ENCODE measurements at regions not wholly inside any gene's neighbourhood (a gene's known extent, or its start where the extent isn't known, plus 50 kb on each side); places are given as distances from the start of the nearest gene placed in this dataset.

DNA sequence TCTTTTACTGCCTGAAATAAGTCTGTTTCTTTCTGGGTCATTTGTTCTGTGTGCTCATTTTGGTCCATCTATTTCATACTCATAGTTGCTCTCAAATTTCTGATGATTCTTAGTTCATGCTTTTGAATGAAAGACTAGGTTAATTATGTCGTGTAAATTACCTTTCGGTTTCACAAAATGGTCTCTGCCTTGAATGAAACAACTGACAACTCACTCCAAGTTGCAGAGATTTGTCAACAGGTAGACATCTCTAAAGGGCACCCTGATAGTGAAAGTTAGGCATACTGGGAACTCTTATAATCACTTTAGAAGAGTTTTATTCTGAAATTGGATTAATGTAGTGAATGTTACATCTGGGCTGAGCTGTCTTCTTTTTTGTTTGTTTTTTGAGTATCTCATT is 726.9 kb downstream of the PDHA2 start:
- no peak overlapping the region for H2BK5ac ChIP-seq (ENCODE audit: low read depth, low read length, poor library complexity, severe bottlenecking)
- no peak overlapping the region for H2BK15ac ChIP-seq (ENCODE audit: low read depth, low read length)
- no peak overlapping the region for H2AFZ ChIP-seq (replicated peaks; ENCODE audit: low read length, poor library complexity)
- intact Hi-C loops (cut with micrococcal nuclease), result no loop called here
- H3K4me2 ChIP-seq (ENCODE audit: low read depth, low read length), result no peak overlapping the region
- H4K20me1 ChIP-seq (ENCODE audit: insufficient read depth, low read length), result no peaks in the 10 kb centered on the region
- no peak for DNase-seq
- H2BK120ac ChIP-seq (ENCODE audit: low read depth, low read length), result no peak overlapping the region
- H3K9ac ChIP-seq (ENCODE audit: low read depth, low read length), result no peak overlapping the region
- ChIA-PET POLR2A (ENCODE audit: unreplicated experiment) (no interaction called here), CTCF (no interaction called here)
- no peaks in the 10 kb centered on the region for H3K9me1 ChIP-seq (ENCODE audit: insufficient read depth, low read length)
- H3K9me3 ChIP-seq (ENCODE audit: control insufficient read depth, insufficient read depth, low read length), result peaks cover 5% of the 10 kb centered on the region; the same call in 1 of the 2 replicates
- H3K56ac ChIP-seq (ENCODE audit: extremely low read depth, insufficient read depth, low read length), result no peak overlapping the region
- no peaks in the 10 kb centered on the region for H3K27me3 ChIP-seq (ENCODE audit: control insufficient read depth, insufficient read depth, low read length)
- H2AK9ac ChIP-seq (replicated peaks; ENCODE audit: low read depth, low read length, poor library complexity), result no peak overlapping the region
- H3K14ac ChIP-seq (replicated peaks; ENCODE audit: low read depth, low read length), result no peak overlapping the region
- no TSS peak for BruUV-seq (replicated peaks)
- no peak overlapping the region for H2BK20ac ChIP-seq (ENCODE audit: low read depth, low read length)
- dilution Hi-C loops (cut with HindIII; ENCODE audit: low sequenced_read_pairs, unreplicated experiment), result no loop called here
- H2AK5ac ChIP-seq (ENCODE audit: low read depth, low read length), result no peak overlapping the region
- TF ChIP-seq RFX5 (IDR thresholded peaks at IDR 0.05; ENCODE audit: low read depth, low read length), result no peak
- TF ChIP-seq MAFK (IDR thresholded peaks at IDR 0.05; ENCODE audit: low read depth, low read length), result no peak
- TF ChIP-seq, protein P1, sequence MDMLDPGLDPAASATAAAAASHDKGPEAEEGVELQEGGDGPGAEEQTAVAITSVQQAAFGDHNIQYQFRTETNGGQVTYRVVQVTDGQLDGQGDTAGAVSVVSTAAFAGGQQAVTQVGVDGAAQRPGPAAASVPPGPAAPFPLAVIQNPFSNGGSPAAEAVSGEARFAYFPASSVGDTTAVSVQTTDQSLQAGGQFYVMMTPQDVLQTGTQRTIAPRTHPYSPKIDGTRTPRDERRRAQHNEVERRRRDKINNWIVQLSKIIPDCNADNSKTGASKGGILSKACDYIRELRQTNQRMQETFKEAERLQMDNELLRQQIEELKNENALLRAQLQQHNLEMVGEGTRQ (IDR thresholded peaks at IDR 0.05; ENCODE audit: low read depth, low read length), result no peak
- no peak for TF ChIP-seq RCOR1 (IDR thresholded peaks at IDR 0.05; ENCODE audit: insufficient replicate concordance, low read length)
- TF ChIP-seq, protein P2, sequence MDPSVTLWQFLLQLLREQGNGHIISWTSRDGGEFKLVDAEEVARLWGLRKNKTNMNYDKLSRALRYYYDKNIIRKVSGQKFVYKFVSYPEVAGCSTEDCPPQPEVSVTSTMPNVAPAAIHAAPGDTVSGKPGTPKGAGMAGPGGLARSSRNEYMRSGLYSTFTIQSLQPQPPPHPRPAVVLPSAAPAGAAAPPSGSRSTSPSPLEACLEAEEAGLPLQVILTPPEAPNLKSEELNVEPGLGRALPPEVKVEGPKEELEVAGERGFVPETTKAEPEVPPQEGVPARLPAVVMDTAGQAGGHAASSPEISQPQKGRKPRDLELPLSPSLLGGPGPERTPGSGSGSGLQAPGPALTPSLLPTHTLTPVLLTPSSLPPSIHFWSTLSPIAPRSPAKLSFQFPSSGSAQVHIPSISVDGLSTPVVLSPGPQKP (IDR thresholded peaks at IDR 0.05; ENCODE audit: borderline replicate concordance, low read depth, low read length), result no peak
- TF ChIP-seq CHD1 (IDR thresholded peaks at IDR 0.05; ENCODE audit: low read depth, low read length), result no peak
- no peak for TF ChIP-seq RAD21 (IDR thresholded peaks at IDR 0.05; ENCODE audit: low read length)
- TF ChIP-seq FOS (IDR thresholded peaks at IDR 0.05; ENCODE audit: low read depth, low read length), result no peak
- no peak for TF ChIP-seq CEBPB (IDR thresholded peaks at IDR 0.05; ENCODE audit: low read depth, low read length)
- TF ChIP-seq MAZ (IDR thresholded peaks at IDR 0.05; ENCODE audit: borderline replicate concordance, low read depth, low read length), result no peak
- no peak for TF ChIP-seq NFE2L2 (IDR thresholded peaks at IDR 0.05; ENCODE audit: low read depth, low read length)
- no peak for TF ChIP-seq SMC3 (IDR thresholded peaks at IDR 0.05; ENCODE audit: low read depth, low read length)
- TF ChIP-seq MXI1 (IDR thresholded peaks at IDR 0.05; ENCODE audit: borderline replicate concordance, low read depth, low read length), result no peak
- TF ChIP-seq, protein P3, sequence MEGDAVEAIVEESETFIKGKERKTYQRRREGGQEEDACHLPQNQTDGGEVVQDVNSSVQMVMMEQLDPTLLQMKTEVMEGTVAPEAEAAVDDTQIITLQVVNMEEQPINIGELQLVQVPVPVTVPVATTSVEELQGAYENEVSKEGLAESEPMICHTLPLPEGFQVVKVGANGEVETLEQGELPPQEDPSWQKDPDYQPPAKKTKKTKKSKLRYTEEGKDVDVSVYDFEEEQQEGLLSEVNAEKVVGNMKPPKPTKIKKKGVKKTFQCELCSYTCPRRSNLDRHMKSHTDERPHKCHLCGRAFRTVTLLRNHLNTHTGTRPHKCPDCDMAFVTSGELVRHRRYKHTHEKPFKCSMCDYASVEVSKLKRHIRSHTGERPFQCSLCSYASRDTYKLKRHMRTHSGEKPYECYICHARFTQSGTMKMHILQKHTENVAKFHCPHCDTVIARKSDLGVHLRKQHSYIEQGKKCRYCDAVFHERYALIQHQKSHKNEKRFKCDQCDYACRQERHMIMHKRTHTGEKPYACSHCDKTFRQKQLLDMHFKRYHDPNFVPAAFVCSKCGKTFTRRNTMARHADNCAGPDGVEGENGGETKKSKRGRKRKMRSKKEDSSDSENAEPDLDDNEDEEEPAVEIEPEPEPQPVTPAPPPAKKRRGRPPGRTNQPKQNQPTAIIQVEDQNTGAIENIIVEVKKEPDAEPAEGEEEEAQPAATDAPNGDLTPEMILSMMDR (conservative IDR thresholded peaks at IDR 0.05; ENCODE audit: low read depth, low read length), result no peak
- H4K8ac ChIP-seq (ENCODE audit: low read depth in 2 of 2, low read length in 2 of 2), result no peak overlapping the region
- in situ Hi-C loops (cut with MboI; ENCODE audit: low sequenced_read_pairs), result no loop called here
- ATAC-seq (ENCODE audit: low read depth), result no peak
- H4K5ac ChIP-seq (ENCODE audit: low read depth, low read length), result no peak overlapping the region
- no peaks in the 10 kb centered on the region for H3K36me3 ChIP-seq (ENCODE audit: control insufficient read depth, insufficient read depth, low read length)
- no peak overlapping the region for H3K18ac ChIP-seq (ENCODE audit: low read depth, low read length)
- no peak overlapping the region for H3K4me3 ChIP-seq (ENCODE audit: insufficient read depth, low read depth, low read length)
- no peaks in the 10 kb centered on the region for H3K79me1 ChIP-seq (ENCODE audit: low read depth in 1 of 2, low read length in 2 of 2)
- H3K4me1 ChIP-seq (ENCODE audit: control insufficient read depth, insufficient read depth, low read length), result no peaks in the 10 kb centered on the region
- no peak overlapping the region for H3K23ac ChIP-seq (ENCODE audit: low read depth, low read length)
- H3K27ac ChIP-seq (ENCODE audit: insufficient read depth, low read length), result no peak overlapping the region
- no CpG with 5 or more reads among the region's 2 CpGs for WGBS, 2 experiments (ENCODE audit: extremely low coverage in 2 of 2, insufficient read length in 1 of 2)
- no peak overlapping the region for H3K4ac ChIP-seq (ENCODE audit: low read depth, low read length)
- H4K91ac ChIP-seq (ENCODE audit: insufficient read depth, low read depth, low read length), result no peak overlapping the region
